Activated CD8-positive, alpha-beta memory T cell treated with anti-CD3 and anti-CD28 coated beads, Interleukin-2, amount 50 U/mL, for 24 hours (primary cell): ENCODE measurements at regions not wholly inside any gene's neighbourhood (a gene's known extent, or its start where the extent isn't known, plus 50 kb on each side); places are given as distances from the start of the nearest gene placed in this dataset.
"Not testable (repeated sequence)": the region's sequence is repeated elsewhere in the genome, so short reads cannot be mapped to it uniquely, and the experiment has no call there.

ENCODE experiments used
- DNase-seq: peaks from one replicate; pipeline ENCODE4 v3.0.0-alpha.2; 2020; ENCODE audit errors: extremely low read depth

- DNase-seq = no peak
These were observed 228.8 kb downstream of the SMARCA2 start for GRCh38 chr9:2243666-2244555.

- no peak for DNase-seq
These were observed 232.2 kb downstream of the SMARCA2 start for GRCh38 chr9:2247340-2247739.

GRCh38 chr9:2248768-2249265 is 233.7 kb downstream of the SMARCA2 start:
- DNase-seq = no peak

- DNase-seq = no peak
These were observed 238.8 kb downstream of the SMARCA2 start for GRCh38 chr9:2253636-2254580.

- no peak for DNase-seq
These were observed 240.0 kb downstream of the SMARCA2 start for GRCh38 chr9:2255128-2255527.

GRCh38 chr9:2257248-2257929 is 242.2 kb downstream of the SMARCA2 start:
- DNase-seq = no peak

- no peak for DNase-seq
These were observed 245.5 kb downstream of the SMARCA2 start for GRCh38 chr9:2260417-2261306.

GRCh38 chr9:2261421-2262103 is 246.4 kb downstream of the SMARCA2 start:
- no peak for DNase-seq

- DNase-seq = no peak
These were observed 247.4 kb downstream of the SMARCA2 start for GRCh38 chr9:2262386-2263071.

- DNase-seq = no peak
These were observed 248.0 kb downstream of the SMARCA2 start for GRCh38 chr9:2263111-2263510.

- DNase-seq = no peak
These were observed 248.5 kb downstream of the SMARCA2 start for GRCh38 chr9:2263665-2264064.

- DNase-seq = no peak
These were observed 248.9 kb downstream of the SMARCA2 start for GRCh38 chr9:2264081-2264480.

- no peak for DNase-seq
These were observed 252.1 kb downstream of the SMARCA2 start for GRCh38 chr9:2267181-2267745.

GRCh38 chr9:2269778-2270177 is 254.6 kb downstream of the SMARCA2 start:
- DNase-seq = no peak

GRCh38 chr9:2270565-2270964 is 255.4 kb downstream of the SMARCA2 start:
- DNase-seq = no peak

- DNase-seq = no peak
These were observed 256.3 kb downstream of the SMARCA2 start for GRCh38 chr9:2271426-2271825.

- no peak for DNase-seq
These were observed 259.6 kb downstream of the SMARCA2 start for GRCh38 chr9:2274762-2275161.

- no peak for DNase-seq
These were observed 261.1 kb downstream of the SMARCA2 start for GRCh38 chr9:2276296-2276695.

- DNase-seq = not testable (repeated sequence)
These were observed 262.0 kb downstream of the SMARCA2 start for GRCh38 chr9:2277133-2277532.
